Activated T-cell treated with anti-CD3 and anti-CD28 coated beads, Interleukin-2, amount 50 U/mL, for 72 hours (primary cell): ENCODE measurements at regions not wholly inside any gene's neighbourhood (a gene's known extent, or its start where the extent isn't known, plus 50 kb on each side); places are given as distances from the start of the nearest gene placed in this dataset.

ENCODE experiments used
- ATAC-seq, 2 donors: fragments of 150-1000 bp; cut with Tn5 transposase; replicated peaks in 1 of 2; 2 replicates each; pipeline ENCODE4 v1.10.0; 2021; ENCODE audit warnings: moderate library complexity in 2 of 2, mild to moderate bottlenecking in 1 of 2
- DNase-seq, 2 donors: peaks; one replicate each; pipeline ENCODE4 v3.0.0; 2021 to 2022; ENCODE audit warnings: mixed read lengths in 1 of 2
- H3K27ac Mint-ChIP-seq: one replicate; pipeline ENCODE4 v1.8.0; 2022; ENCODE audit warnings: mild to moderate bottlenecking, moderate library complexity, mixed read lengths
- H3K27me3 Mint-ChIP-seq: one replicate; pipeline ENCODE4 v1.8.0; 2022; ENCODE audit warnings: low read depth, mixed read lengths
- H3K36me3 Mint-ChIP-seq, 2 donors: one replicate each; pipeline ENCODE4 v1.8.0; 2022; ENCODE audit warnings: mixed read lengths in 2 of 2, mild to moderate bottlenecking in 1 of 2; ENCODE audit not compliant: insufficient read depth in 2 of 2
- H3K4me1 Mint-ChIP-seq: one replicate; pipeline ENCODE4 v1.8.0; 2022; ENCODE audit warnings: low read depth, mixed read lengths
- H3K4me3 Mint-ChIP-seq, 2 donors: one replicate each; pipeline ENCODE4 v1.8.0; 2022; ENCODE audit warnings: mild to moderate bottlenecking in 2 of 2, mixed read lengths in 2 of 2, moderate library complexity in 2 of 2
- H3K9me3 Mint-ChIP-seq, 2 donors: one replicate each; pipeline ENCODE4 v1.8.0; 2022; ENCODE audit warnings: mixed read lengths in 2 of 2

DNA sequence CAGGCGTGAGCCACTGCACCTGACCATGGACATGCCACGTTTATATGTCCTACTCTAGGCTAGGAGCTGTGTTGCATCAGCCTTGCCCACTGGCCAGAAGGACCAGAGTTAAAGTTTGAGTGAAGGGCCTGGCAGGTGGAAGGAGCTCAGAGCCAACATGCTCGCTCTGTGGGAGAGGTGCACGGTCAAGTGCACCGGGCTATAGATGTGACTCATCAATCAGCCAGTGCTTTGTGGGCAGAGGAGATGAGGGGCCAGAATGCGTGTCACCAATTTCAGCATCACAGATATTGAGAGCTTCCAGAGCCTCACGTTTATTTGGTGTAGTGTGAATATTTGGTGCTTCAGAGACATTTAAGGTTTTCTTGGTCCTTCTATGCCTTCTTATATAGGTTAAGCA lies 137.3 kb upstream of the KBTBD8 start:
- Mint-ChIP-seq H3K36me3 (no peaks in the 10 kb centered on the region), H3K4me1 (no peaks in the 10 kb centered on the region), H3K27me3 (peaks cover under 1% of the 10 kb centered on the region), H3K9me3 (no peaks in the 10 kb centered on the region), H3K4me3 (no peak overlapping the region), H3K27ac (no peak overlapping the region)
- ATAC-seq = no peak
- no peak for DNase-seq

DNA sequence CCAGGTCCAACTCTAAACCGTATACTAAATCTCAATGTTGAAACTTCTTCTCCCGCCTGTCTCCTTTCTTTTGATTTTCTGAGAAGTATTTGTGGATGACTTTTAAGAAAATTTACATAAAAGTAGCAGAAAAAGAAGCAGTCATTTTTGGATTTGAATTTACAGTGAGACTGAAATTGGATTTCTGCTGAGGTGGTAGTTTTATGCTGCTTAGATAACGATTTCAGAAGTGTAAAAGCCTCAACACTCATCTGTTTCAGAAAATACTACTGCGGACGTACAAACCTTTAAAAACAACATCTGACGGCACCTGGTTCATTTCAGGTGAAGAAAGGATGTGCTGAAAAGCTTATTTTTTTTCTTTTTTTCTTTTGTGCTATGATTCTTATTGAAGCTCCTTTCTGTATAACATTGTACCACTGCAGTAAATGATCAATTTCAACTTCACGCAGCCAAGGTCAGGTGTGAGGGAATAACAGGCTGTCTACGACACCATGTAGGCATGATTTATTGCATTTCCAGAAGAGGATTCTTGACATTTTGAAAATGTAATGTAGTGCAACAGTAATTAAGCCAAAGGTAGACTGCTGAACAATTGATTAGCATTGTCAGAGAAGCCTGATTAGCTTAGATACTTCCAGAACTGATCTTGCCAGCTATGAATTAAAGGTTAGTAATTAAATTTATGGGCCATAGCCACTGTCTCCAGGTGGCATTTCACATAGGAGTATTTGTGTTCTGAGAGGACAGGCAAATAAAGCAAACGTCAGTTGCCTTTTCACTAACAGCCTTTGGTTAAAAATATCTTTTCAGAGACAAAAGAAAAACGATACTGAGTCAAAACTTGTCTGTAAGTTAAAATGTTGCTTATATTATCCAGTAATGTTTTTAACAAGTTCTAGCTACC lies 134.6 kb upstream of the KBTBD8 start:
- Mint-ChIP-seq H3K36me3 (no peaks in the 10 kb centered on the region), H3K4me3 (no peak overlapping the region), H3K27ac (no peak overlapping the region), H3K9me3 (no peaks in the 10 kb centered on the region), H3K4me1 (no peaks in the 10 kb centered on the region), H3K27me3 (no peaks in the 10 kb centered on the region)
- ATAC-seq = no peak
- DNase-seq = no peak

DNA sequence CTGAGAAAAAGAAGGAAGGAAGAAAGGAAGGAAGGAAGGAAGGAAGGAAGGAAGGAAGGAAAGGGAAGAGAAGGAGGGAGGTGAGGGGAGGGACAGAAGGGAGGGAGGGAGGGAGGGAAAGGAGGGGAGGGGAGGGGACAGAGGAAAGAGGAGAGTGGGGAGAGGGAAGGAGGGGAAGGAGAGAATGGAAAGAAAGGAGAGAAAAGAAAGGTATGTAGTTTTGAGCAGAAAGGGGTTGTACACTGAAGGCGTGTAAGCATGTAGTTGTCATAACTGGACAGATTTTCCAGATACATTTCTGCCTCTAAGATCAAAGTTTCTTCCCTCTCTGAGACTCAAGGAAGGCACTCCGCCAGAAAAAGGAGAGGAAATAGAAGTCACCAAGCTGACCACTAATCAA lies 113.4 kb upstream of the KBTBD8 start:
- ATAC-seq (no peak), DNase-seq (no peak)
- no peak overlapping the region for H3K4me3 Mint-ChIP-seq
- H3K27me3 Mint-ChIP-seq = no peaks in the 10 kb centered on the region
- no peaks in the 10 kb centered on the region for H3K4me1 Mint-ChIP-seq
- no peak overlapping the region for H3K27ac Mint-ChIP-seq
- H3K36me3 Mint-ChIP-seq = peaks cover 0 to 2% of the 10 kb centered on the region in 2 donors
- peaks cover 2 to 7% of the 10 kb centered on the region in 2 donors for H3K9me3 Mint-ChIP-seq

DNA sequence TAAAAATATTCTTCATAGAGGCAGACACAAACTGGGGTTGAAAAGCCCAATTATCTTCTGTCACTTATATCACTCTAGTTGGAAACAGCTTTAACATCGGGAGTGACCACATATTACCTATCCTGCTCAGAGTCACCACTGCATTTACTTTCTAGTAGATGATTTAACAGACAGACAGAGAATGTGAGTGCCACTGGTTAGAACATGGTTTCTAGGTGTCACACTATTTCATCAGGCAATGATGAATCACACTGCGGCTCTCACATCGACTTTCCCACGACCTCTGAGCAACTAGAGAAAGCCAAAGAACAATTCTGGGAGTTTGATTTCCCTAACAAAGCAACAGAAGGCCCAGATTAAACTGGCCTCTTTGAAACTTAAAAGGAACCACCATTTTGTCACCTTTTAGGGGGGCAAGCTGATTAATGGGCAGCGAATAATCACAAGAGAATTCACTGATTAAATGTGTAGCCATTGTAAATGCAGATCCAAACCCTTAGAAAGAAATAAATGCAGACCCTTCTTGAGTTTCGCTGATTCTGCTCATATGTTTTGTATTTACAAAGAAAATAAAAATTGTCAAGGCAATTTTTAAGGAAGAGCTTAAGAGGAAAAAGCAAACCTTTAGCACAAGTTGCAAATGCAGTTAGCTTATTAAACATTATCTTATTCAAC lies 112.6 kb upstream of the KBTBD8 start:
- ATAC-seq (peak; percentile 47 to 70), DNase-seq (no peak)
- H3K4me3 Mint-ChIP-seq = no peak overlapping the region
- no peaks in the 10 kb centered on the region for H3K27me3 Mint-ChIP-seq
- peaks cover 0 to 2% of the 10 kb centered on the region in 2 donors for H3K36me3 Mint-ChIP-seq
- peak overlapping the region; percentile 20 for H3K27ac Mint-ChIP-seq
- H3K9me3 Mint-ChIP-seq = peaks cover 2 to 7% of the 10 kb centered on the region in 2 donors
- H3K4me1 Mint-ChIP-seq = no peaks in the 10 kb centered on the region

DNA sequence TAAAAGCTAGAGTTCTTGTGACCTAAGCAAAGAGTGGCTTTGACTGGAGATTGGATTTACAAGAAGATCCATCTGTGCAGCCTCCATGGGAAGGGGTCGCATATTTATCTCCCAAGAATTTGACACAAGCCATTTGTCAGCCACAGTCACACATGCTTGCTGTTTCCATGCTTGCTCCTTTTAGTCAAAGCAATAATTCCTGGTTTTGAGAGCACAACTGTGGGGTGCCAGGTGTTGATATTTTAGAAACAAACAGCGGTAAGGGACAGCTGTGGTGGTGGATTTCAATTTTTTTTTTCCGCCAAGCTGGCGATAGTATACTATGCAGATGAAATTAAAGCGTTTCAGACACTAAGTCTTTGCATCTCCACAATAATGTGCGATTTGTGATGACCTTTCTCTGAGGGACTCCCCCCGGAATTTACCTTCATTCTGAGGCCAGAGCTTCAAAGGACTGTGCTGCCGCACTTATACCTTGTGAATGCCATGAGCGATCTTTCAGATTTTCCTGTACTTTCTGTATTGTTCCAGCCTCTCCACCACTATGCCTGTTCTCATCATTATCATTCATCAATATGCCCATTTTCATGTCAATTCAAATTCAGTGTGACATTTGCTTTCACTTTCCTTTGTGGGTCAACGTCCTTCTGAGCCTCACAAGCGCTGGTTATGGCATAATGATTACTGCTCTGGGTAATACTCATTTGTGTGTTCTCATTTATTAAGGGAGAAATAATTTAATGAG lies 108.2 kb upstream of the KBTBD8 start:
- Mint-ChIP-seq H3K27me3 (no peaks in the 10 kb centered on the region), H3K4me3 (peak overlapping the region in 1 of 2 donors; percentile 15), H3K4me1 (no peaks in the 10 kb centered on the region), H3K9me3 (peaks cover 4 to 13% of the 10 kb centered on the region in 2 donors), H3K36me3 (peaks cover 5% of the 10 kb centered on the region in 2 donors), H3K27ac (no peak overlapping the region)
- ATAC-seq (no peak), DNase-seq (no peak)

DNA sequence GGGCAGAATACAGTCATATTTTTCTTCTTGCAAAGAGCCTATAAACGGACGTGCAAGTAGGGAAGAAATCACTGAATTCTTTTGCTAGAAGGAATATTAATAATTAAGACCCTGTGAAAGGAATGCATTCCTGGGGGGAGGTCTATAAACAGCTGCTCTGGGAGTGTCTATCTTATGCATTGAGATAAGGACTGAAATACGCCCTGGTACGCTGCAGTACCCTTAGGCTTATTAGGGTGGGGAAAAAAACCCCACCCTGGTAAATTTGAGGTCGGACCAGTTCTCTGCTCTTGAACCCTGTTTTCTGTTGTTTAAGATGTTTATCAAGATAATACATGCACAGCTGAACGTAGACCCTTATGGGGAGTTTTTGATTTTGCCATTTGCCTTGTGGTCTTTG lies 100.0 kb upstream of the KBTBD8 start:
- Mint-ChIP-seq H3K27ac (no peak overlapping the region), H3K9me3 (peaks cover 27 to 29% of the 10 kb centered on the region in 2 donors), H3K36me3 (peaks cover 16 to 23% of the 10 kb centered on the region in 2 donors), H3K4me3 (no peak overlapping the region), H3K4me1 (no peaks in the 10 kb centered on the region), H3K27me3 (no peaks in the 10 kb centered on the region)
- no peak for ATAC-seq
- no peak for DNase-seq

DNA sequence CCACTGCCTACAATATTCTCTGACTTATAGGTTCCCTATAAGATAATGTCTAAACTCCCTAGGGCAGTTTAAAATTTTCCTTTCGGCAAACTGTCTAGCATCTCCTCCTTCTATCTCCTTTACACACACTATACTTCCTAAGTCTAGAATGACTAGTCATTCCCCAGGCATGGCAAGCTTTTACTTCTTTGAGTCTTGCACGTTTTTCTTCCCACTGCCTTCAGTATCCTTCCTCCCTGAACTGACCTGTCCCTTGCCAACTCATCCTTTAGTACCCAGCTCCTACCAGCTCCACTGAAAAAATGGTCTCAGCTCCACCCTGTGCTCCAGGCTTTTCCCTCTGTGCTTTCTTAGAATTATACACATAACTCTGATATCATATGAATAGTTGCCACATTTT lies 93.8 kb upstream of the KBTBD8 start:
- Mint-ChIP-seq H3K27ac (no peak overlapping the region), H3K4me3 (no peak overlapping the region), H3K9me3 (peaks cover 4 to 11% of the 10 kb centered on the region in 2 donors), H3K27me3 (peaks cover 6% of the 10 kb centered on the region), H3K36me3 (peaks cover 5 to 8% of the 10 kb centered on the region in 2 donors), H3K4me1 (no peaks in the 10 kb centered on the region)
- ATAC-seq (no peak), DNase-seq (no peak)

DNA sequence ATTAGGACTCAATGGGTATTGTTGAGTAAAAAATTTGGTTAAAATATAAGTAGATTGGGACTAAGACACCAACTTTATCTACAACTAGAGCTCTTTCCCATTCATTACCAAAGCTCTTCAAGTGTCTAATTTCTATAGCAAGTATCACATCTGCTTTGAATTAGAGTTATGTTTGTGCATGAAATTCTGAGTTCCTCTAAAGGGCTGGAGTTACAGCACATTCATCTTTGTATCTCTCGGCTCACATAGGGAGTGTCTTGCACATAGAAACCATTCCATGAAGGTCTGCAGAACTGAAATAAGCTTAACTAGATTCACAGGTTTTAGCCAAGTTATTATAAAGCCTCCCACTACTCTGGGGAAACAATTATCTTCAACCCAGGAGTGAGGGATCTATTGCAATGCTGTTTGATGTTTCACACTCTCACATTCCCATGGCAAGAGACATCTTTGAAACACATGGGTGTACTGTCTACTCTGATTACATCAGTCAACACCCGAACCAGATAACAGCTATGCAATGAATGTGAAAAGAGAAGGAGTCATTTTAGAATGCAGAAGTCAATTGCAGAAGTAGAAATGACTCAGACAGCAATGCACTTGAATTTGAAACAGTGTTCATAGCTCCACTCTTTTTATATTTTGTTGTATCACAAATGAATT lies 93.1 kb upstream of the KBTBD8 start:
- no peak overlapping the region for H3K27ac Mint-ChIP-seq
- ATAC-seq = peak; percentile 22 to 73
- H3K4me3 Mint-ChIP-seq = no peak overlapping the region
- no peaks in the 10 kb centered on the region for H3K4me1 Mint-ChIP-seq
- peaks cover 6% of the 10 kb centered on the region for H3K27me3 Mint-ChIP-seq
- peaks cover 5 to 8% of the 10 kb centered on the region in 2 donors for H3K36me3 Mint-ChIP-seq
- H3K9me3 Mint-ChIP-seq = peaks cover 4 to 8% of the 10 kb centered on the region in 2 donors
- no peak for DNase-seq

DNA sequence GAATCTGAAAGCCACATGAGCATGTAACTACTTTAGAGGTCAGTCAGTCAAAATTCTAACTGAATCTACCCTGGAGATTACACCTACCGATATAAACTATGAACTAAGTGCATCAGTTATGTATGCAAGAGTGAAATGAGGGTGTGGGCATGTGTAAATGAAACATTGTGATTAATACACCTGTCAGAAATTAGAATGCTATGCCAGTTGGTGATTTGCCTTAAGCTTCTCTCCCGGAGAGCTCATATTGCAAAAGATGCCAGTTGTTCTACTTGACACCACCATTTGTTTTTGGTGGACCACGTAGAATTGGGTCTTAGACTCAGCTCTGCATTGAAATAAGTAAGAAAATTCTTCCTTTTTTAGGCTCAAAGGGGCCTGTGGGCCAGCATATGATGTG lies 91.0 kb upstream of the KBTBD8 start:
- ATAC-seq (no peak), DNase-seq (no peak)
- Mint-ChIP-seq H3K27me3 (peaks cover 6% of the 10 kb centered on the region), H3K27ac (no peak overlapping the region), H3K4me3 (no peak overlapping the region), H3K9me3 (peaks cover 4 to 5% of the 10 kb centered on the region in 2 donors), H3K36me3 (peaks cover 2 to 4% of the 10 kb centered on the region in 2 donors), H3K4me1 (no peaks in the 10 kb centered on the region)

DNA sequence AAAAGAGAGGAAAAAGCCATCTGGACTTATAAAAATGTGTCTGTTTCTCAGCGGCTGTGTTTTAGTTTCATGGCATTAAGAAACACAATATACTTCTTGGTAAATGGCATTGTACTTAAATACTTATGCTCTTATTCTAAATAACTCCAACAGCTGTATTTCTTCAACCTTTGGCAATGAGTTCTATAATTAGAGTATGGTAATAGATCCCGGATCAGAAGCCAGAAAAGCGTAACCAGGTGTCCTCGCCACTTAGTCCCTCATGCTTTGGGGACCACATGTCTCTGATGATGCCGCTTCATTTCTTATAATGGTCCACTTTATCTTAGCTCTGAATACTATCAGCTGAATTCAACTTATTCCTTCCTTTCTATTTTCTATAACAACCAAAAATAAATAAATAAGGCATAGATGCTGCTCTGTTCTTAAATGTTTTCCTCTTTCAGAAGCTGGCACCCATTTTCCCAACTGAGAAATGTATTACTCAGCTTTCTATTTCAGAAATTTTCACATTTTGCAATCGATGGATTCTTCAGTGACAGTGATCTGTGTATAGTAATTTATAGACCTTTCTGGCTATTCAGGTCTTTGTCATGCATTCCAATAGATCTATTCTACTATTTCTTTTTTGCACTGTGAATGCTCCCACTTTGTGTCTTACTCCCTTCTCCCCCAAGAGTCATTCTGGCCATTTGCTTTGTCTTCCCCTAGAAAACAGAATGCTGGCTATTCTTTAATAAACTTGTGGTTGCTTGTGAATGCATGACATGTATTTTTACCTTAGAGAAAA lies 87.6 kb upstream of the KBTBD8 start:
- Mint-ChIP-seq H3K27me3 (peaks cover 6% of the 10 kb centered on the region), H3K36me3 (peaks cover 4 to 12% of the 10 kb centered on the region in 2 donors), H3K4me3 (no peak overlapping the region), H3K9me3 (peaks cover 2 to 9% of the 10 kb centered on the region in 2 donors), H3K4me1 (no peaks in the 10 kb centered on the region), H3K27ac (no peak overlapping the region)
- ATAC-seq (no peak), DNase-seq (no peak)

DNA sequence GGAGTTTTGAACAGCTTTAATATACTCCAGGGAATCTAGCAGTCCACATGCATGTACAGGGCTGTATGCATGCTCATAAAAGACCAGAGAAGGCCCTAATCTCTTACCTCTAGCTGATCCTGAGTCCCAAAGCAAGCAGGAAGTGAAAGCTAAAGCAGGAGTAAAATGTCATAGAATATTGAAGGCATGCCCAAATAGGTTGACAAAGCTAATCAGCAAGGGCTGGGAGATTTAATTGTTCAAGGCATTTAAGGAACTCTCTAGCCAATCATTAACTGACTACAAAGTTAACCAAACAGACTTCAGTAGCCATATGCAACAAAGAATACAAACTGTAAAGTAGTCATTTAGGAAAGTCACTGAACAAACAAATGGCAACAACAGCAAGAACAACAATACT lies 85.8 kb upstream of the KBTBD8 start:
- Mint-ChIP-seq H3K27ac (no peak overlapping the region), H3K4me3 (no peak overlapping the region), H3K4me1 (no peaks in the 10 kb centered on the region), H3K27me3 (peaks cover 6% of the 10 kb centered on the region), H3K9me3 (peaks cover 2 to 15% of the 10 kb centered on the region in 2 donors), H3K36me3 (peaks cover 7 to 16% of the 10 kb centered on the region in 2 donors)
- no peak for ATAC-seq
- no peak for DNase-seq

DNA sequence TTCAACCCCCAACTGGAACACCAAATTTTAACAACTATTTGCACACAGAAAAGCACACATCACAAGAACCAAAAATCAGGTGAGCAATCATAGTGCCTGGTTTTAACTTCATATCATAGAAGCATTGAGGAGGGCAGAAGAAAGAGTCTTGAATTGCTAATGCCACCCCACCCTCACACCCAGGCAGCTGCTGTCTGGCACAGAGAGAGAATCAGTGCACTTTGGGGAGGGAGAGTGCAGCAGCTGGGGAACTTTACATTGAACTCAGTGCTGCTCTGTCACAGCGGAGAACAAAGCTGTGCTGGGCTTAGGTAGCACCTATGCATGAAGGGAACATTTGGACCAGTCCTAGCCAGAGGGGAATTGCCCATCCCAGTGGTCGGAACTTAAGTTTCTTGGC lies 76.0 kb upstream of the KBTBD8 start:
- Mint-ChIP-seq H3K9me3 (no peaks in the 10 kb centered on the region), H3K4me1 (no peaks in the 10 kb centered on the region), H3K36me3 (no peaks in the 10 kb centered on the region), H3K27ac (no peak overlapping the region), H3K27me3 (peaks cover 11% of the 10 kb centered on the region), H3K4me3 (no peak overlapping the region)
- ATAC-seq (no peak), DNase-seq (no peak)
